ENCODE measurements at regions not wholly inside any gene's neighbourhood (a gene's known extent, or its start where the extent isn't known, plus 50 kb on each side); places are given as distances from the start of the nearest gene placed in this dataset.
"Not testable (repeated sequence)": the region's sequence is repeated elsewhere in the genome, so short reads cannot be mapped to it uniquely, and the experiment has no call there.

- ATAC-seq (no peak), DNase-seq (no peak)
- no peaks in the 10 kb centered on the region for H3K9me3 ChIP-seq (ENCODE audit: control insufficient read depth in 2 of 3, low read length in 3 of 3)
- H3K9me3 Mint-ChIP-seq, result no peaks in the 10 kb centered on the region
- H3K4me3 ChIP-seq (ENCODE audit: low read length), result no peak overlapping the region
- H3K36me3 ChIP-seq (ENCODE audit: control insufficient read depth in 2 of 3, insufficient read depth in 3 of 3, low read length in 3 of 3), result no peaks in the 10 kb centered on the region
- H3K4me3 Mint-ChIP-seq, result no peak overlapping the region
- CTCF ChIA-PET, result no interaction called here
- no peaks in the 10 kb centered on the region for H3K4me1 Mint-ChIP-seq
- H3K27me3 Mint-ChIP-seq, result no peaks in the 10 kb centered on the region
- no peaks in the 10 kb centered on the region for H3K27me3 ChIP-seq (ENCODE audit: control insufficient read depth in 2 of 2, insufficient read depth in 2 of 2, low read length in 2 of 2)
- POLR2A ChIA-PET, result no interaction called here
- H3K36me3 Mint-ChIP-seq, result no peaks in the 10 kb centered on the region
- intact Hi-C loops (cut with micrococcal nuclease), result no loop called here
- H3K27ac Mint-ChIP-seq, result no peak overlapping the region
- H3K27ac ChIP-seq (ENCODE audit: low read depth, low read length), result no peak overlapping the region
- H3K4me1 ChIP-seq (ENCODE audit: control insufficient read depth in 2 of 2, insufficient read depth in 2 of 2, low read length in 2 of 2), result no peaks in the 10 kb centered on the region
These were observed 381.6 kb downstream of the DSEL start for GRCh38 chr18:67134911-67135310.

GRCh38 chr18:67133669-67134068 lies 382.9 kb downstream of the DSEL start:
- CTCF ChIA-PET, result no interaction called here
- Mint-ChIP-seq H3K4me1 (no peaks in the 10 kb centered on the region), H3K36me3 (no peaks in the 10 kb centered on the region), H3K27ac (no peak overlapping the region), H3K27me3 (no peaks in the 10 kb centered on the region), H3K9me3 (peaks cover 0 to under 1% (median 0%) of the 10 kb centered on the region in 11 donors), H3K4me3 (no peak overlapping the region)
- POLR2A ChIA-PET, result no interaction called here
- Histone ChIP-seq H3K27me3 (ENCODE audit: control insufficient read depth in 2 of 2, insufficient read depth in 2 of 2, low read length in 2 of 2) (no peaks in the 10 kb centered on the region), H3K4me3 (ENCODE audit: low read length) (no peak overlapping the region), H3K4me1 (ENCODE audit: control insufficient read depth in 2 of 2, insufficient read depth in 2 of 2, low read length in 2 of 2) (no peaks in the 10 kb centered on the region), H3K36me3 (ENCODE audit: control insufficient read depth in 2 of 3, insufficient read depth in 3 of 3, low read length in 3 of 3) (no peaks in the 10 kb centered on the region), H3K27ac (ENCODE audit: low read depth, low read length) (no peak overlapping the region), H3K9me3 (ENCODE audit: control insufficient read depth in 2 of 3, low read length in 3 of 3) (no peaks in the 10 kb centered on the region)
- intact Hi-C loops (cut with micrococcal nuclease), result no loop called here
- no peak for ATAC-seq
- DNase-seq, result no peak

- H3K27ac Mint-ChIP-seq, result no peak overlapping the region
- DNase-seq (no peak), ATAC-seq (no peak)
- no peaks in the 10 kb centered on the region for H3K4me1 ChIP-seq (ENCODE audit: control insufficient read depth in 2 of 2, insufficient read depth in 2 of 2, low read length in 2 of 2)
- CTCF ChIA-PET, result interaction anchor here (0.9 kb wide), 1 partner anchor 13 kb away, joined by 4 read pairs; no protein-coding TSS in a partner anchor
- intact Hi-C loops (cut with micrococcal nuclease), result no loop called here
- no peak overlapping the region for H3K27ac ChIP-seq (ENCODE audit: low read depth, low read length)
- no peaks in the 10 kb centered on the region for H3K36me3 ChIP-seq (ENCODE audit: control insufficient read depth in 2 of 3, insufficient read depth in 3 of 3, low read length in 3 of 3)
- H3K9me3 ChIP-seq (ENCODE audit: control insufficient read depth in 2 of 3, low read length in 3 of 3), result no peaks in the 10 kb centered on the region
- peaks cover 0 to 6% (median 0%) of the 10 kb centered on the region in 11 donors for H3K9me3 Mint-ChIP-seq
- H3K4me3 Mint-ChIP-seq, result no peak overlapping the region
- H3K4me1 Mint-ChIP-seq, result no peaks in the 10 kb centered on the region
- H3K36me3 Mint-ChIP-seq, result no peaks in the 10 kb centered on the region
- H3K27me3 ChIP-seq (ENCODE audit: control insufficient read depth in 2 of 2, insufficient read depth in 2 of 2, low read length in 2 of 2), result no peaks in the 10 kb centered on the region
- H3K27me3 Mint-ChIP-seq, result no peaks in the 10 kb centered on the region
- no peak overlapping the region for H3K4me3 ChIP-seq (ENCODE audit: low read length)
- POLR2A ChIA-PET, result no interaction called here
These were observed 383.6 kb downstream of the DSEL start for GRCh38 chr18:67132919-67133318.

DNA sequence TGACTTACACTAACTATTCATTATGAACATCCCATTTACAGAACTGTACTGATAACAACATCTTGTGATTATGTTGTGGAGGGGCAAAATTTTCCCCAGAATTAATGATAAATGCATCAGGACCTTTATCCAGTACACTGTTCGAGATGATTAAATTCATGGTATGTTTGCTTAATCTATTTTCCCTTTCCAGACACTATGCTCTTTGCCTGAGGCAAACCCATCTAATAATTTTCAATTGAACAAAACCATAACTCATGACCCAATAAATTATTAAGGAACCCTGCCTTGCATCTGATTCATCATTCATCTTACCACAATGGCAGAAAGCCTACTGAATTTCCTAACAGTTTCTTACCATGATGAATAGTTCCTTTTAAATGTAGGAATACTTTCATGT lies 385.0 kb downstream of the DSEL start:
- H3K27me3 ChIP-seq (ENCODE audit: control insufficient read depth in 2 of 2, insufficient read depth in 2 of 2, low read length in 2 of 2), result no peaks in the 10 kb centered on the region
- H3K9me3 Mint-ChIP-seq, result peaks cover 0 to 6% (median 0%) of the 10 kb centered on the region in 11 donors
- H3K4me1 Mint-ChIP-seq, result no peaks in the 10 kb centered on the region
- H3K27ac ChIP-seq (ENCODE audit: low read depth, low read length), result no peak overlapping the region
- no peak overlapping the region for H3K27ac Mint-ChIP-seq
- no peaks in the 10 kb centered on the region for H3K27me3 Mint-ChIP-seq
- H3K9me3 ChIP-seq (ENCODE audit: control insufficient read depth in 2 of 3, low read length in 3 of 3), result no peaks in the 10 kb centered on the region
- H3K4me3 ChIP-seq (ENCODE audit: low read length), result no peak overlapping the region
- intact Hi-C loops (cut with micrococcal nuclease), result no loop called here
- H3K4me1 ChIP-seq (ENCODE audit: control insufficient read depth in 2 of 2, insufficient read depth in 2 of 2, low read length in 2 of 2), result no peaks in the 10 kb centered on the region
- ATAC-seq, result no peak
- no peaks in the 10 kb centered on the region for H3K36me3 Mint-ChIP-seq
- no peak for DNase-seq
- ChIA-PET CTCF (no interaction called here), POLR2A (no interaction called here)
- H3K4me3 Mint-ChIP-seq, result no peak overlapping the region
- H3K36me3 ChIP-seq (ENCODE audit: control insufficient read depth in 2 of 3, insufficient read depth in 3 of 3, low read length in 3 of 3), result no peaks in the 10 kb centered on the region

DNA sequence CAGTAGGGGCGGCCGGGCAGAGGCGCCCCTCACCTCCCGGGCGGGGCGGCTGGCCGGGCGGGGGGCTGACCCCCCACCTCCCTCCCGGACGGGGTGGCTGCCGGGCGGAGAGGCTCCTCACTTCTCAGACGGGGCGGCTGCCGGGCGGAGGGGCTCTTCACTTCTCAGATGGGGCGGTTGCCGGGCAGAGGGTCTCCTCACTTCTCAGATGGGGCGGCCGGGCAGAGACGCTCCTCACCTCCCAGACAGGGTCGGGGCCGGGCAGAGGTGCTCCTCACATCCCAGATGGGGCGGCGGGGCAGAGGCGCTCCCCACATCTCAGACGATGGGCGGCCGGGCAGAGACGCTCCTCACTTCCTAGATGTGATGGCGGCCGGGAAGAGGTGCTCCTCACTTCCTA lies 389.8 kb downstream of the DSEL start:
- H3K36me3 ChIP-seq (ENCODE audit: control insufficient read depth in 2 of 3, insufficient read depth in 3 of 3, low read length in 3 of 3); H3K4me3 Mint-ChIP-seq; intact Hi-C loops (cut with micrococcal nuclease); H3K36me3 Mint-ChIP-seq; H3K9me3 ChIP-seq (ENCODE audit: control insufficient read depth in 2 of 3, low read length in 3 of 3); H3K27ac ChIP-seq (ENCODE audit: low read depth, low read length); H3K4me3 ChIP-seq (ENCODE audit: low read length); H3K4me1 Mint-ChIP-seq; POLR2A ChIA-PET; H3K4me1 ChIP-seq (ENCODE audit: control insufficient read depth in 2 of 2, insufficient read depth in 2 of 2, low read length in 2 of 2); H3K27me3 Mint-ChIP-seq; DNase-seq; H3K27me3 ChIP-seq (ENCODE audit: control insufficient read depth in 2 of 2, insufficient read depth in 2 of 2, low read length in 2 of 2); H3K9me3 Mint-ChIP-seq; H3K27ac Mint-ChIP-seq; CTCF ChIA-PET; ATAC-seq: not testable (repeated sequence)

DNA sequence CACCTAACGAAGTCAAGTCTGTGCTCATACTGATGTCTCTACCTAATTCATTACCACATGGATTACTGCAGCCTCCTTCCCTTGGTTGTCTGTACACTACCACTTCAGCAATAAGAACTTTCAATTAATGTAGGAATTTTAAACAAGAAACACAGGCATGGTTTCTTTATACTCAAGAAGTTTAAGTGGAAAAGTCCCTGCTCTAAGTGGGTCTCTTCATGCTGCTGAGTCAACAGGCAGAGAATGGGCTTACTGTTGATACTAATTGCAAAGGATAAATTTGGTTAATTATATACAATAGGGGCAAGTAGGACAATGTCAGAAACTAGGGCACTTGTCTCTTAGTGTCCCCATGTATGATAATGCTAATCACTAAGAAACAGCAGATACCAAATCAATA lies 392.6 kb downstream of the DSEL start:
- Histone ChIP-seq H3K4me1 (ENCODE audit: control insufficient read depth in 2 of 2, insufficient read depth in 2 of 2, low read length in 2 of 2) (no peaks in the 10 kb centered on the region), H3K9me3 (ENCODE audit: control insufficient read depth in 2 of 3, low read length in 3 of 3) (no peaks in the 10 kb centered on the region), H3K4me3 (ENCODE audit: low read length) (no peak overlapping the region), H3K36me3 (ENCODE audit: control insufficient read depth in 2 of 3, insufficient read depth in 3 of 3, low read length in 3 of 3) (no peaks in the 10 kb centered on the region), H3K27ac (ENCODE audit: low read depth, low read length) (no peak overlapping the region), H3K27me3 (ENCODE audit: control insufficient read depth in 2 of 2, insufficient read depth in 2 of 2, low read length in 2 of 2) (no peaks in the 10 kb centered on the region)
- no peaks in the 10 kb centered on the region for H3K36me3 Mint-ChIP-seq
- ChIA-PET CTCF (no interaction called here), POLR2A (no interaction called here)
- peaks cover 0 to 10% (median 2%) of the 10 kb centered on the region in 11 donors for H3K9me3 Mint-ChIP-seq
- no peak overlapping the region for H3K27ac Mint-ChIP-seq
- H3K27me3 Mint-ChIP-seq, result peaks cover 0 to 12% (median 0%) of the 10 kb centered on the region in 5 donors
- H3K4me1 Mint-ChIP-seq, result no peaks in the 10 kb centered on the region
- no peak for ATAC-seq
- intact Hi-C loops (cut with micrococcal nuclease), result no loop called here
- DNase-seq, result no peak
- H3K4me3 Mint-ChIP-seq, result no peak overlapping the region

GRCh38 chr18:67117804-67118203 lies 398.7 kb downstream of the DSEL start:
- H3K4me3 Mint-ChIP-seq, result no peak overlapping the region
- DNase-seq (no peak), ATAC-seq (no peak)
- ChIA-PET POLR2A (no interaction called here), CTCF (no interaction called here)
- no peak overlapping the region for H3K27ac Mint-ChIP-seq
- H3K27ac ChIP-seq (ENCODE audit: low read depth, low read length), result no peak overlapping the region
- H3K9me3 Mint-ChIP-seq, result peaks cover 0 to 6% (median 0%) of the 10 kb centered on the region in 11 donors
- no peaks in the 10 kb centered on the region for H3K4me1 ChIP-seq (ENCODE audit: control insufficient read depth in 2 of 2, insufficient read depth in 2 of 2, low read length in 2 of 2)
- H3K27me3 ChIP-seq (ENCODE audit: control insufficient read depth in 2 of 2, insufficient read depth in 2 of 2, low read length in 2 of 2), result no peaks in the 10 kb centered on the region
- no peaks in the 10 kb centered on the region for H3K36me3 ChIP-seq (ENCODE audit: control insufficient read depth in 2 of 3, insufficient read depth in 3 of 3, low read length in 3 of 3)
- no peaks in the 10 kb centered on the region for H3K9me3 ChIP-seq (ENCODE audit: control insufficient read depth in 2 of 3, low read length in 3 of 3)
- H3K4me1 Mint-ChIP-seq, result no peaks in the 10 kb centered on the region
- intact Hi-C loops (cut with micrococcal nuclease), result no loop called here
- peaks cover 0 to 22% (median 0%) of the 10 kb centered on the region in 5 donors for H3K27me3 Mint-ChIP-seq
- no peak overlapping the region for H3K4me3 ChIP-seq (ENCODE audit: low read length)
- no peaks in the 10 kb centered on the region for H3K36me3 Mint-ChIP-seq
